Small intestine (tissue), 7 donors: ENCODE measurements at regions not wholly inside any gene's neighbourhood (a gene's known extent, or its start where the extent isn't known, plus 50 kb on each side); places are given as distances from the start of the nearest gene placed in this dataset.

Source experiments
- DNase-seq, 2 donors: peaks; one replicate each; pipeline versions ENCODE4 v3.0.0 to v3.0.0-alpha.2; 2013
- FAIRE-seq: peaks from 2 replicates; lab custom pipeline; 2012; peaks lifted over from hg19 to GRCh38; lab: Jason Lieb, UNC
- H3K27ac ChIP-seq, 3 donors: one replicate each; pipeline ENCODE4 v1.5.1; 2013; ENCODE audit warnings: low read length in 2 of 3, mild to moderate bottlenecking in 2 of 3, control low read depth in 1 of 3, inconsistent platforms in 1 of 3, low read depth in 1 of 3, moderate library complexity in 1 of 3
- H3K27me3 ChIP-seq, 3 donors: one replicate each; pipeline ENCODE4 v1.6.1; 2013; ENCODE audit warnings: low read length in 3 of 3, inconsistent platforms in 1 of 3; ENCODE audit not compliant: control insufficient read depth in 3 of 3, insufficient read depth in 3 of 3
- H3K36me3 ChIP-seq, 3 donors: one replicate each; pipeline ENCODE4 v1.6.1; 2013; ENCODE audit warnings: low read length in 3 of 3, inconsistent platforms in 1 of 3, low read depth in 1 of 3, mild to moderate bottlenecking in 1 of 3, moderate library complexity in 1 of 3; ENCODE audit not compliant: control insufficient read depth in 3 of 3, insufficient read depth in 2 of 3
- H3K4me1 ChIP-seq, 3 donors: one replicate each; pipeline ENCODE4 v1.6.1; 2013; ENCODE audit warnings: low read length in 2 of 3, inconsistent platforms in 1 of 3, low read depth in 1 of 3, mild to moderate bottlenecking in 1 of 3, moderate library complexity in 1 of 3; ENCODE audit not compliant: control insufficient read depth in 3 of 3, insufficient read depth in 2 of 3
- H3K4me3 ChIP-seq, 3 donors: one replicate each; pipeline ENCODE4 v1.5.1; 2013; ENCODE audit warnings: low read length in 3 of 3, control low read depth in 1 of 3, inconsistent platforms in 1 of 3, low read depth in 1 of 3, mild to moderate bottlenecking in 1 of 3, moderate library complexity in 1 of 3
- H3K9me3 ChIP-seq, 2 donors: one replicate each; pipeline ENCODE4 v1.6.1; 2013; ENCODE audit warnings: low read depth in 1 of 2, low read length in 1 of 2; ENCODE audit not compliant: control insufficient read depth in 2 of 2, insufficient read depth in 1 of 2
- WGBS, 3 donors: extraction: QIAGEN DNeasy Blood & Tissue Kit; methylation state at CpG; one replicate each; pipeline ENCODE4 v1.1.7; 2013; 5-methylcytosine and 5-hydroxymethylcytosine counted together
- donor health status: healthy with polysubstance abuse.
- donor health status: control.
- donor health status: control.
- donor health status: Bipolar disorder and iron deficiency.
- donor health status: healthy.

DNA sequence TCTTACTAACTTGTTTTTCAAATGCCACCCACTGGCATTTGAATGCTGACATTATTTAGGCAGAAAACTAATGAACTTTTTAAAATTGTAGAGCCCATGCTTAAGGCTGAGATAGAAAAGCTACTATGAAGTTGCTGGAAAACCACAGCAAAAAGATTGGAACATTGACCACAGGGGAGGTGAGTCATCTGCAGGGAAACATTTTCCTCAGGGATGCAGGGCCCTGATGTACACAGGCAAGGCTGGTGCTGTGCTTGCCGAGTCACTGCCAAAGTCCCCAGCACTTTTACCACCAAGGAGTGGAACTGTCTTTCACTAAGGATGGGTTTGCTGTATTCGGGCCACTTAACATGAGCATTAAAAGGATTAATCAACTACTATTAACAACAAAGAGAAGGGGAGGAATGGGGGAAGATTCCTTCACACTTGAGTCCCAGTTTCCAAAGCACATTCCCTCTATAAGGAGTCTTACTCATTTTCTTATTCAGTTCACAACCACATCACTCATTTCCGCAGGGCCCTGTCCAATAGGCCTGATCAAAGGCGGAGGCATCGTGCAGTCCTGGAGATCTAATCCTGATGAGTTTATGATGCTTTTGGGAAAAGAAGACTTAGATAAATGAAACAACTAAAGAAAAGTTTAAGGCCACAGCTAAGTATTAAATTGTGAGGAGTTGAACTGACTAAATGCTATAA lies 202.9 kb upstream of the NPY2R start:
- H3K4me3 ChIP-seq, result no peak overlapping the region
- H3K27me3 ChIP-seq, result no peaks in the 10 kb centered on the region
- FAIRE-seq, result no peak
- H3K4me1 ChIP-seq, result no peaks in the 10 kb centered on the region
- 66 to 80% (median 68%) methylated on average over 5 of the region's 5 CpGs for WGBS, 3 donors
- no peak for DNase-seq
- no peak overlapping the region for H3K27ac ChIP-seq
- H3K36me3 ChIP-seq, result no peaks in the 10 kb centered on the region
- peaks cover 0 to 2% of the 10 kb centered on the region in 2 donors for H3K9me3 ChIP-seq

DNA sequence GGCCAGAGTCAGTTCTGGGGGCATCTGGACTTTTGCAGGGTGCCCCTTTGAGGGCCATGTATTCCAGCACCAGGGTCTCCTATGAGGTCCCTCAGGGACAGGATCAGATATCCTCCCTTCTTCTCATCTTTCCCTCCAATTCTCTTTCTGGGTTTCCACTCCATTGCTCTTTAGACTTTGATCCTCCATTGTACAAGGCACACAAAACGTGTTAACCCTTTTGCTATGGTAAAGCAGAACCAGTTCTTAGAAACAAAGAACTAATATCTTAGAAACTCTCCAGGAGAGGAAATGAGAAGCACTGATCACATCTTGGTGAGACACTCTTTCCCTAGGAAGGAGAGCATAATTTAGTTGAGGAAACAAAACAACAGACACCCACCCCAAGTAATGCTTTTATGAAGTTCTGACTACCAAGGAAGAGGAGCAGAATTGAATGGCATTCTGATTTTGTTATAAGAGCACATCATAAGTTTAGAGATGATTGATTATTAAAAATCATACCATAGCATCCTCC lies 200.7 kb upstream of the NPY2R start:
- H3K27me3 ChIP-seq, result no peaks in the 10 kb centered on the region
- H3K27ac ChIP-seq, result no peak overlapping the region
- WGBS, 3 donors, result 16 to 40% (median 22%) methylated on average over 1 of the region's 1 CpG
- FAIRE-seq (no peak), DNase-seq (no peak)
- H3K9me3 ChIP-seq, result peaks cover 0 to 2% of the 10 kb centered on the region in 2 donors
- H3K36me3 ChIP-seq, result no peaks in the 10 kb centered on the region
- no peak overlapping the region for H3K4me3 ChIP-seq
- H3K4me1 ChIP-seq, result no peaks in the 10 kb centered on the region

DNA sequence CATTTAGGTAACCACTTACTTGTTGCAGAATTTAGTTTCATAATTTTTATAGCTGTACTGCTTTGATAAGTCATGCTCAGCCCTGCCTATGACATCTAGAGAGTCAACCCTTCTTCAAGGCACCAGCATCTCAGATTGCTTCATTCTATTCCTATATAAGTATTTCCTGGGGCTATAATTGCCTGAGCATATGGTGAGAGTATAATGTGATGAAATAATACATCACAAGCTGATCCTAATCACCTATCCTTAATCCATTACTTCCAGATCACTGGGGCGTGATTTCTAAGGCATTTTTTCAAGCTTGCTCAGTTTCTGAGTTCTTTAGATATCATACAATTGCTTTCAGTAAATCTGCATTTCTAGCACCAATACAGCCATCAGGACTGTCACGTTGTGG lies 200.0 kb upstream of the NPY2R start:
- H3K36me3 ChIP-seq, result no peaks in the 10 kb centered on the region
- H3K27me3 ChIP-seq, result no peaks in the 10 kb centered on the region
- no peak overlapping the region for H3K27ac ChIP-seq
- no peaks in the 10 kb centered on the region for H3K4me1 ChIP-seq
- no peak for FAIRE-seq
- no peak for DNase-seq
- peaks cover 0 to 2% of the 10 kb centered on the region in 2 donors for H3K9me3 ChIP-seq
- 68 to 72% (median 68%) methylated on average over 2 of the region's 2 CpGs for WGBS, 3 donors
- no peak overlapping the region for H3K4me3 ChIP-seq

DNA sequence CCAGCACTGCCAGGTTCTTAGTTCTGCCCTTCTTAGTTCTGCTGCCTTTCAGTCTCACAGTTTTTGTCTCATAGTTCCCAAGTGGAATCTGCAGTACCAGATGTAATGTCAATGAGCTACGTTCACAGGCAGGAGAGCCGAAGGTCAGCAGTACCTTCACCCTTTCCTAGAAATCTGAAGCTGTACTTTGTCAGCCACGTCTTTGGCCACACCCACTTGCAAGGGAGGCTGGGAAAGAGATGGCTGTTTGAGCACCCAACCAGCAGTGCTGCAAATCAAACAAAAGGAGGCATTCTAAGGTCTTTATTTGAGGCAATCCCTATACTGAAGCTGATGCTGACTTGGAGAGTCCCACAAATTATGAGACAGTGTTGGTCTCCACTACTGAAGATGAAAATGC lies 199.1 kb upstream of the NPY2R start:
- FAIRE-seq (no peak), DNase-seq (no peak)
- 23 to 60% (median 51%) methylated on average over 3 of the region's 3 CpGs for WGBS, 3 donors
- H3K27ac ChIP-seq, result no peak overlapping the region
- H3K4me3 ChIP-seq, result no peak overlapping the region
- H3K4me1 ChIP-seq, result no peaks in the 10 kb centered on the region
- no peaks in the 10 kb centered on the region for H3K27me3 ChIP-seq
- H3K36me3 ChIP-seq, result no peaks in the 10 kb centered on the region
- peaks cover 0 to 2% of the 10 kb centered on the region in 2 donors for H3K9me3 ChIP-seq

DNA sequence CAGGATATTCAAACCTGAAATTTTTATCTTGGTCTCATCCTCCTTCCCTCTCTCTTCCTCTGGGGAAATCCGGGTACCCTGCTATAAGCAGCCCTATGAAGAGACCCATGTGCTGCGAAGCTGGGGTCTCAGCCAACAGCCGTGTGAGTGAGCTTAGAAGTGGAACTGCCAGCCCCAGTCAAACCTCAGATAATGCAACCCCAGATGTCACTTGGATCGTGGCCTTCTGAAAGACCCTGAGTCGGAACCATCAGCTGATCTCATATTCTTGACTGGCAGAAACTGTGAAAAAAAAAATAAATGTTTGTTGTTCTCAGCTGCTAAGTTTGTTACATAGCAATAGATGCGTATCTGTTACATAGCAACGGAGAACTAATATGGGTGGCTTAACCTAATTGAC lies 198.1 kb upstream of the NPY2R start:
- Histone ChIP-seq H3K9me3 (peaks cover 0 to 2% of the 10 kb centered on the region in 2 donors), H3K36me3 (no peaks in the 10 kb centered on the region), H3K4me3 (no peak overlapping the region), H3K27me3 (no peaks in the 10 kb centered on the region), H3K4me1 (no peaks in the 10 kb centered on the region), H3K27ac (no peak overlapping the region)
- DNase-seq (no peak), FAIRE-seq (no peak)
- WGBS, 3 donors, result 86 to 94% (median 91%) methylated on average over 7 of the region's 7 CpGs

DNA sequence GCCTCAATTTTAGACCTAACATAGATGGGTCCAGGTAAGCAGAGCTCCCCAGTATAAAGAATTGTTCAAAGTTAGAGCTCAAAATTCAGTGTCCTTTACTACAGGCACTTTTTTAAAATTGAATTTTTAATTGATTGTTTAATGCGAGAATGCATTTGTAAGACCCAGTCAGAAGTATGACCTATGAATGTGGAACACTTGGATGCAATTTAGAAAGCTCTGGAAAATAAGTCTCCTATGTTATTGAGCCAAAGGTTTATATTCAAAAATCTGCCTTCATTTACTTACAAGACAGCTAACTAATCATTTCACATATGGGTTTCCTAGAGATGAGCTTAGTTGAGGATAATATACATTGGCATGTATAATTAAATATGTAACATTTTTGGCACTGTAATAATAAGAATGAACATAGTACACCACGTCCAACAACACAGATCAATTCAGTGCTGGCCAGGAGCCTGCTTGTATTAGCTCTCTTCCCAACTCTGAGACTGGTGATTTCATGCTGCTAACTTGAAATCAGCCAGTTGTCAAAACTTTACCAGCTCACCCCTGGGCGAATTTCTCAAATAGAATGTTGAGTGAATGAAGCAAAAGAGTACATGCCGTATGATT lies 197.2 kb upstream of the NPY2R start:
- Histone ChIP-seq H3K4me1 (no peaks in the 10 kb centered on the region), H3K9me3 (peaks cover 0 to 2% of the 10 kb centered on the region in 2 donors), H3K27ac (no peak overlapping the region), H3K27me3 (no peaks in the 10 kb centered on the region), H3K36me3 (no peaks in the 10 kb centered on the region), H3K4me3 (no peak overlapping the region)
- FAIRE-seq (no peak), DNase-seq (no peak)
- 69 to 74% (median 70%) methylated on average over 4 of the region's 4 CpGs for WGBS, 3 donors

DNA sequence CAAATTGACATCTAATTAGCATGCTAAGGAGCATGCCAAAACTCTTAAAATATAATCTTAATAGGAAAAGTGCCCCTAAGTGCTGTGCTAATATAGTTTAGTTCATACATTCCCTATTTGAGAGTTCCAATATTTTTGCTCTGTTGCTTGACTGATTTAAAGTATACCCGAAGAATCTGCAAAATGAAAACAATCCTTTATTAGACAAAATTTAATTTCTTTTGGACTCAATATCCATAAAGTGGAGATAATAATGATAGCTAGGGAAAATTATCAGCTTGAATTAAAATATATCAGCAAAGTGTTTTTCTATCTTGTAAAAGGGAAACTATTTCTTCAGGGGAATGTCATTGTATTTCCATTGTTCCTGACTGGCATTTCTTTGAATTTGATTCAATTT lies 196.0 kb upstream of the NPY2R start:
- Histone ChIP-seq H3K9me3 (peaks cover 0 to 2% of the 10 kb centered on the region in 2 donors), H3K36me3 (no peaks in the 10 kb centered on the region), H3K27ac (no peak overlapping the region), H3K4me3 (no peak overlapping the region), H3K27me3 (no peaks in the 10 kb centered on the region), H3K4me1 (no peaks in the 10 kb centered on the region)
- 83 to 93% (median 87%) methylated on average over 1 of the region's 1 CpG for WGBS, 3 donors
- DNase-seq (no peak), FAIRE-seq (no peak)

DNA sequence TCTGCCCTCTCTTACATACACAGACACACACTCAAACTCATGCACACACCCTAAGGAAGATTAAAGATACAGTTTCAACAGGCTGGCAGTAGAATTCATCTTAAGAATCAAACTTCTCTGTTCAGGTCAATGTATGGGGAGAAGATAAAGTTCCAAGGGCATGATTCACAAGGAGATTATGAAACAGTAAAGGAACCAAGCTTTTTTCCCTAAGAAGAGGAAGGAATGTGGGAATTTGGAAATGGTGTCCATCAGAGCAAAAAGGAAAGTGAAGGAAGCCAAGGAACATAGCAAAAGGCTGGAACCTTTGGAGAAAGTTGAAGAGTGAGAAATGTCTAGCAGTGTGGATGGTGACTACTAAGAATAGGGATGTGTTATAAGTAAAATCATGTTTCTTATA lies 191.0 kb upstream of the NPY2R start:
- peaks cover 0 to 6% of the 10 kb centered on the region in 2 donors for H3K9me3 ChIP-seq

More for the DNA sequence above, 191.0 kb upstream of the NPY2R start:
- Histone ChIP-seq H3K36me3 (no peaks in the 10 kb centered on the region), H3K27ac (no peak overlapping the region), H3K4me3 (no peak overlapping the region), H3K27me3 (no peaks in the 10 kb centered on the region), H3K4me1 (no peaks in the 10 kb centered on the region)
- DNase-seq (no peak), FAIRE-seq (no peak)
